Natural killer cell (primary cell): ENCODE measurements at regions not wholly inside any gene's neighbourhood (a gene's known extent, or its start where the extent isn't known, plus 50 kb on each side); places are given as distances from the start of the nearest gene placed in this dataset.

Source experiments
- ATAC-seq, 3 donors: fragments of 150-1000 bp in 2 of 3; fragments of 200-7000 bp in 1 of 3; cut with Tn5 transposase; 1 replicate in 1 of 3; 2 replicates in 2 of 3; pipeline ENCODE4 v1.10.0; 2021; ENCODE audit warnings: mild to moderate bottlenecking in 2 of 3, moderate library complexity in 2 of 3
- DNase-seq, 2 donors: peaks; one replicate each; pipeline versions ENCODE4 v3.0.0 to v3.0.0-alpha.2; 2013 to 2021; ENCODE audit warnings: mixed read lengths in 1 of 2
- H3K27ac ChIP-seq: one replicate; pipeline ENCODE4 v1.5.1; 2013; ENCODE audit warnings: mild to moderate bottlenecking, low read length
- H3K27me3 ChIP-seq: one replicate; pipeline ENCODE4 v1.6.1; 2013; ENCODE audit warnings: low read length; ENCODE audit not compliant: control insufficient read depth, insufficient read depth
- H3K36me3 ChIP-seq: one replicate; pipeline ENCODE4 v1.6.1; 2013; ENCODE audit warnings: low read length; ENCODE audit not compliant: control insufficient read depth, insufficient read depth
- H3K4me1 ChIP-seq: one replicate; pipeline ENCODE4 v1.6.1; 2013; ENCODE audit warnings: low read length; ENCODE audit not compliant: control insufficient read depth, insufficient read depth
- H3K4me3 ChIP-seq: one replicate; pipeline ENCODE4 v1.5.1; 2013; ENCODE audit warnings: low read length
- H3K9me3 ChIP-seq: one replicate; pipeline ENCODE4 v1.6.1; 2013; ENCODE audit warnings: low read length; ENCODE audit not compliant: control insufficient read depth, insufficient read depth
- H3K27ac Mint-ChIP-seq, 2 donors: one replicate each; pipeline ENCODE4 v1.8.0; 2022; ENCODE audit warnings: mild to moderate bottlenecking in 2 of 2, mixed read lengths in 2 of 2, moderate library complexity in 1 of 2
- H3K27me3 Mint-ChIP-seq, 2 donors: one replicate each; pipeline ENCODE4 v1.8.0; 2022; ENCODE audit warnings: low read depth in 2 of 2, mixed read lengths in 2 of 2
- H3K36me3 Mint-ChIP-seq: one replicate; pipeline ENCODE4 v1.8.0; 2022; ENCODE audit warnings: mixed read lengths
- H3K4me1 Mint-ChIP-seq, 2 donors: one replicate each; pipeline ENCODE4 v1.8.0; 2022; ENCODE audit warnings: mixed read lengths in 2 of 2
- H3K4me3 Mint-ChIP-seq: one replicate; pipeline ENCODE4 v1.8.0; 2022; ENCODE audit warnings: mild to moderate bottlenecking, moderate library complexity, mixed read lengths
- H3K9me3 Mint-ChIP-seq, 2 donors: one replicate each; pipeline ENCODE4 v1.8.0; 2022; ENCODE audit warnings: mixed read lengths in 2 of 2
- CTCF ChIP-seq: fragments of 200-600 bp; IDR thresholded peaks from one replicate; pipeline ENCODE4 v1.8.0; 2022; ENCODE audit warnings: antibody characterized with exemption
- whole genome bisulfite sequencing: methylation state at CpG from one replicate; pipeline ENCODE4 v1.1.7; 2013; ENCODE audit warnings: missing lambda C conversion rate; ENCODE audit not compliant: insufficient coverage; 5-methylcytosine and 5-hydroxymethylcytosine counted together
- intact Hi-C: fragments of 100-400 bp; cut with micrococcal nuclease; formaldehyde crosslinking; loops from one replicate; pipeline ENCODE4 v1.14.2; 2022

GRCh38 chr1:5298376-5298775 is 644.0 kb downstream of the AJAP1 start:
- Histone ChIP-seq H3K36me3 (no peaks in the 10 kb centered on the region), H3K4me1 (no peaks in the 10 kb centered on the region), H3K27ac (no peak overlapping the region), H3K9me3 (no peaks in the 10 kb centered on the region), H3K4me3 (no peak overlapping the region), H3K27me3 (no peaks in the 10 kb centered on the region)
- DNase-seq (no peak), ATAC-seq (no peak)
- Mint-ChIP-seq H3K27ac (no peak overlapping the region), H3K4me3 (no peak overlapping the region), H3K9me3 (no peaks in the 10 kb centered on the region), H3K4me1 (no peaks in the 10 kb centered on the region), H3K36me3 (no peaks in the 10 kb centered on the region), H3K27me3 (peaks cover 0 to 7% of the 10 kb centered on the region in 2 donors)
- TF ChIP-seq CTCF: no peak
- intact Hi-C loops: no loop called here
- 95% methylated on average over 6 of the region's 6 CpGs for WGBS

GRCh38 chr1:5297886-5298239 is 643.5 kb downstream of the AJAP1 start:
- Histone ChIP-seq H3K27ac (no peak overlapping the region), H3K27me3 (no peaks in the 10 kb centered on the region), H3K9me3 (no peaks in the 10 kb centered on the region), H3K36me3 (no peaks in the 10 kb centered on the region), H3K4me3 (no peak overlapping the region), H3K4me1 (no peaks in the 10 kb centered on the region)
- TF ChIP-seq CTCF: no peak
- Mint-ChIP-seq H3K27ac (no peak overlapping the region), H3K27me3 (peaks cover 0 to 7% of the 10 kb centered on the region in 2 donors), H3K4me3 (no peak overlapping the region), H3K9me3 (no peaks in the 10 kb centered on the region), H3K36me3 (no peaks in the 10 kb centered on the region), H3K4me1 (no peaks in the 10 kb centered on the region)
- intact Hi-C loops: no loop called here
- 92% methylated on average over 1 of the region's 1 CpG for WGBS
- DNase-seq (no peak), ATAC-seq (no peak)

GRCh38 chr1:5297180-5297885 is 642.9 kb downstream of the AJAP1 start:
- Mint-ChIP-seq H3K4me1 (no peaks in the 10 kb centered on the region), H3K36me3 (no peaks in the 10 kb centered on the region), H3K27me3 (peaks cover 0 to 7% of the 10 kb centered on the region in 2 donors), H3K9me3 (no peaks in the 10 kb centered on the region), H3K27ac (no peak overlapping the region), H3K4me3 (no peak overlapping the region)
- Histone ChIP-seq H3K27ac (no peak overlapping the region), H3K36me3 (no peaks in the 10 kb centered on the region), H3K4me1 (no peaks in the 10 kb centered on the region), H3K9me3 (no peaks in the 10 kb centered on the region), H3K4me3 (no peak overlapping the region), H3K27me3 (no peaks in the 10 kb centered on the region)
- ATAC-seq (no peak), DNase-seq (no peak)
- TF ChIP-seq CTCF: no peak
- intact Hi-C loops: no loop called here
- WGBS: 91% methylated on average over 9 of the region's 9 CpGs

GRCh38 chr1:5296557-5297179 is 642.3 kb downstream of the AJAP1 start:
- Mint-ChIP-seq H3K9me3 (no peaks in the 10 kb centered on the region), H3K4me3 (no peak overlapping the region), H3K27ac (no peak overlapping the region), H3K27me3 (peaks cover 0 to 7% of the 10 kb centered on the region in 2 donors), H3K4me1 (no peaks in the 10 kb centered on the region), H3K36me3 (no peaks in the 10 kb centered on the region)
- no peaks in the 10 kb centered on the region for H3K9me3 ChIP-seq
- no peak for ATAC-seq
- H3K27ac ChIP-seq: no peak overlapping the region
- no peaks in the 10 kb centered on the region for H3K27me3 ChIP-seq
- TF ChIP-seq CTCF: no peak
- H3K4me1 ChIP-seq: no peaks in the 10 kb centered on the region
- no peak overlapping the region for H3K4me3 ChIP-seq
- intact Hi-C loops: no loop called here
- no peak for DNase-seq
- H3K36me3 ChIP-seq: no peaks in the 10 kb centered on the region
- WGBS: 77% methylated on average over 18 of the region's 18 CpGs
